T-helper 1 cell treated with Interleukin-12 subunit alpha and Interleukin-12 subunit beta and Interleukin-4 antibody, amounts not matched to agents 30 ng/mL and 1 ng/mL, for 36 hours (primary cell): ENCODE measurements at regions not wholly inside any gene's neighbourhood (a gene's known extent, or its start where the extent isn't known, plus 50 kb on each side); places are given as distances from the start of the nearest gene placed in this dataset.

Experiments used
- intact Hi-C: fragments of 100-400 bp; cut with micrococcal nuclease; formaldehyde crosslinking; loops from one replicate; pipeline ENCODE4 v1.15.1; 2024

GRCh38 chr3:31218082-31218481 lies 314.6 kb upstream of the STT3B start:
- intact Hi-C loops: loop anchor here (10.0 kb wide), 3 partner anchors 613 to 863 kb away; partner anchors contain the start of gene TGFBR2

GRCh38 chr3:31219131-31219843 lies 313.4 kb upstream of the STT3B start:
- intact Hi-C loops: loop anchor here (10.0 kb wide), 3 partner anchors 614 to 864 kb away; partner anchors contain the start of gene TGFBR2

- intact Hi-C loops: no loop called here
Observed at GRCh38 chr3:31220431-31220830, 312.3 kb upstream of the STT3B start.

GRCh38 chr3:31223278-31223677 lies 309.4 kb upstream of the STT3B start:
- intact Hi-C loops: no loop called here

- intact Hi-C loops: loop anchor here (5.0 kb wide), 3 partner anchors 88 to 532 kb away; no protein-coding TSS in a partner anchor
Observed at GRCh38 chr3:31224936-31225335, 307.8 kb upstream of the STT3B start.

- intact Hi-C loops: loop anchor here (1.0 to 5.0 kb wide), 5 partner anchors 13 to 531 kb away; partner anchors contain the start of gene STT3B
Observed at GRCh38 chr3:31225923-31226322, 306.8 kb upstream of the STT3B start.

GRCh38 chr3:31226346-31226745 lies 306.4 kb upstream of the STT3B start:
- intact Hi-C loops: loop anchor here (1.0 to 5.0 kb wide), 5 partner anchors 14 to 531 kb away; partner anchors contain the start of gene STT3B

- intact Hi-C loops: loop anchor here (2.0 to 5.0 kb wide), 4 partner anchors 14 to 530 kb away; no protein-coding TSS in a partner anchor
Observed at GRCh38 chr3:31227131-31227562, 305.6 kb upstream of the STT3B start.

GRCh38 chr3:31230425-31231223 lies 302.1 kb upstream of the STT3B start:
- intact Hi-C loops: loop anchor here (1.0 to 5.0 kb wide), 3 partner anchors 16 to 192 kb away; no protein-coding TSS in a partner anchor

- intact Hi-C loops: loop anchor here (5.0 kb wide), 1 partner anchor 190 kb away; no protein-coding TSS in a partner anchor
Observed at GRCh38 chr3:31232055-31233025, 300.4 kb upstream of the STT3B start.

- intact Hi-C loops: loop anchor here (5.0 kb wide), 1 partner anchor 188 kb away; no protein-coding TSS in a partner anchor
Observed at GRCh38 chr3:31234145-31234544, 298.6 kb upstream of the STT3B start.

GRCh38 chr3:31235062-31235700 lies 297.5 kb upstream of the STT3B start:
- intact Hi-C loops: no loop called here

- intact Hi-C loops: no loop called here
Observed at GRCh38 chr3:31237887-31238286, 294.8 kb upstream of the STT3B start.

GRCh38 chr3:31240013-31240412 lies 292.7 kb upstream of the STT3B start:
- intact Hi-C loops: no loop called here

- intact Hi-C loops: no loop called here
Observed at GRCh38 chr3:31240466-31240865, 292.3 kb upstream of the STT3B start.

GRCh38 chr3:31240874-31241273 lies 291.9 kb upstream of the STT3B start:
- intact Hi-C loops: no loop called here

GRCh38 chr3:31241533-31241932 lies 291.2 kb upstream of the STT3B start:
- intact Hi-C loops: no loop called here

GRCh38 chr3:31242026-31242960 lies 290.4 kb upstream of the STT3B start:
- intact Hi-C loops: no loop called here
